Panc1 (cell line): ENCODE measurements at regions not wholly inside any gene's neighbourhood (a gene's known extent, or its start where the extent isn't known, plus 50 kb on each side); places are given as distances from the start of the nearest gene placed in this dataset.

ENCODE experiments used
- ATAC-seq: fragments of 200-7000 bp; cut with Tn5 transposase; 2 replicates; pipeline ENCODE4 v1.9.1; 2020; ENCODE audit warnings: mild to moderate bottlenecking, moderate library complexity
- BruUV-seq: library from RNA; stranded (reverse); fragments of 400-500 nt; replicated peaks from 2 replicates; lab custom pipeline; 2021; lab: Mats Ljungman, UMichigan
- CTCF ChIA-PET: fragments of 300-600 bp; sonication (Branson Sonifier 250); formaldehyde crosslinking; loops from one replicate; lab custom pipeline; 2022; ENCODE audit warnings: antibody characterized with exemption; lab: Charles Lee
- POLR2A ChIA-PET: fragments of 300-600 bp; sonication (Branson Sonifier 250); formaldehyde crosslinking; loops from one replicate; lab custom pipeline; 2022; ENCODE audit warnings: antibody characterized with exemption; lab: Charles Lee
- DNase-seq: peaks from one replicate; pipeline ENCODE4 v3.0.0-alpha.2; 2010; ENCODE audit warnings: low read depth, low spot score
- H3K27ac ChIP-seq: 2 replicates; pipeline ENCODE4 v1.5.1; 2011; ENCODE audit warnings: mild to moderate bottlenecking, low read length, inconsistent platforms
- H3K27me3 ChIP-seq: fragments of 200-500 bp; sonication (Bioruptor generic); 2 replicates; pipeline ENCODE4 v1.6.0; 2014; ENCODE audit warnings: low read length, inconsistent platforms; ENCODE audit not compliant: control insufficient read depth, insufficient read depth
- H3K36me3 ChIP-seq: fragments of 200-500 bp; sonication (Bioruptor generic); 2 replicates; pipeline ENCODE4 v1.5.1; 2014; ENCODE audit warnings: inconsistent platforms, mild to moderate bottlenecking, low read length, moderate library complexity; ENCODE audit not compliant: control insufficient read depth, insufficient read depth
- H3K4me1 ChIP-seq: 2 replicates; pipeline ENCODE4 v1.5.1; 2011; ENCODE audit warnings: inconsistent platforms, mild to moderate bottlenecking, low read length, moderate library complexity; ENCODE audit not compliant: control insufficient read depth, insufficient read depth
- H3K4me3 ChIP-seq, 2 experiments: 2 replicates each; pipeline ENCODE4 v1.5.1; 2011 to 2012; ENCODE audit warnings: low read depth in 2 of 2, low read length in 2 of 2, mild to moderate bottlenecking in 2 of 2, inconsistent platforms in 1 of 2, moderate library complexity in 1 of 2
- H3K9me3 ChIP-seq: fragments of 200-500 bp; sonication (Bioruptor generic); 2 replicates; pipeline ENCODE4 v1.5.1; 2014; ENCODE audit warnings: low read depth, mild to moderate bottlenecking, inconsistent platforms, low read length, moderate library complexity; ENCODE audit not compliant: control insufficient read depth, insufficient read depth
- CTCF ChIP-seq: fragments of 450-650 bp; IDR thresholded peaks from 2 replicates; pipeline ENCODE4 v1.5.1; 2017; ENCODE audit warnings: mild to moderate bottlenecking
- POLR2AphosphoS5 ChIP-seq: IDR thresholded peaks from 2 replicates; pipeline ENCODE4 v1.6.1; 2012; ENCODE audit warnings: mild to moderate bottlenecking, low read depth, low read length, moderate library complexity
- REST ChIP-seq, 2 experiments: IDR thresholded peaks; 2 replicates each; pipeline ENCODE4 v1.6.1; 2011 to 2012; ENCODE audit warnings: low read depth in 2 of 2, control low read depth in 1 of 2, low read length in 1 of 2, mild to moderate bottlenecking in 1 of 2, moderate library complexity in 1 of 2; ENCODE audit not compliant: insufficient read depth in 1 of 2
- SIN3A ChIP-seq: IDR thresholded peaks from 2 replicates; pipeline ENCODE4 v1.6.1; 2012; ENCODE audit warnings: low read depth, mild to moderate bottlenecking, low read length, moderate library complexity, borderline replicate concordance; ENCODE audit not compliant: insufficient read depth
- TCF7L2 ChIP-seq: IDR thresholded peaks from 2 replicates; pipeline ENCODE4 v1.6.1; 2011; ENCODE audit warnings: mild to moderate bottlenecking, low read depth, low read length, inconsistent platforms
- in situ Hi-C: cut with HindIII; loops from 2 replicates; pipeline ENCODE4 v1.10.0; 2016; ENCODE audit warnings: low sequenced_read_pairs, low pct_unique_long_range_greater_than_20kb
- intact Hi-C: fragments of 100-400 bp; cut with micrococcal nuclease; formaldehyde crosslinking; loops from one replicate; pipeline ENCODE4 v1.10.0; 2022; ENCODE audit not compliant: unreplicated experiment

GRCh38 chr3:95883801-95884200 lies 930.6 kb upstream of the EPHA6 start:
- no TSS peak for BruUV-seq
- DNase-seq (no peak), ATAC-seq (no peak)
- Histone ChIP-seq H3K27me3 (no peaks in the 10 kb centered on the region), H3K9me3 (no peaks in the 10 kb centered on the region), H3K4me1 (no peaks in the 10 kb centered on the region), H3K36me3 (no peaks in the 10 kb centered on the region), H3K27ac (no peak overlapping the region), H3K4me3 (no peak overlapping the region)
- ChIA-PET CTCF (no interaction called here), POLR2A (no interaction called here)
- TF ChIP-seq TCF7L2, result no peak
- in situ Hi-C loops (no loop called here), intact Hi-C loops (no loop called here)

- ATAC-seq (no peak), DNase-seq (no peak)
- H3K4me1 ChIP-seq, result no peaks in the 10 kb centered on the region
- no peaks in the 10 kb centered on the region for H3K27me3 ChIP-seq
- intact Hi-C loops (no loop called here), in situ Hi-C loops (no loop called here)
- no peaks in the 10 kb centered on the region for H3K9me3 ChIP-seq
- no peaks in the 10 kb centered on the region for H3K36me3 ChIP-seq
- ChIA-PET POLR2A (no interaction called here), CTCF (no interaction called here)
- no peak overlapping the region for H3K4me3 ChIP-seq
- BruUV-seq, result no TSS peak
- no peak overlapping the region for H3K27ac ChIP-seq
- TF ChIP-seq TCF7L2 (no peak), SIN3A (no peak), POLR2AphosphoS5 (no peak), REST (IDR thresholded peaks at IDR 0.05; ENCODE audit: insufficient read depth in 1 of 2, low read depth in 2 of 2, low read length in 1 of 2) (no peak), CTCF (no peak)
Measured at GRCh38 chr3:95886616-95887015, 927.8 kb upstream of the EPHA6 start.

GRCh38 chr3:95887114-95887513 lies 927.3 kb upstream of the EPHA6 start:
- no peak for ATAC-seq
- no peak overlapping the region for H3K4me3 ChIP-seq
- no peak for TF ChIP-seq POLR2AphosphoS5
- no peak for TF ChIP-seq CTCF
- POLR2A ChIA-PET, result no interaction called here
- CTCF ChIA-PET, result no interaction called here
- H3K4me1 ChIP-seq, result no peaks in the 10 kb centered on the region
- in situ Hi-C loops (no loop called here), intact Hi-C loops (no loop called here)
- H3K27me3 ChIP-seq, result no peaks in the 10 kb centered on the region
- H3K36me3 ChIP-seq, result no peaks in the 10 kb centered on the region
- no TSS peak for BruUV-seq
- no peak overlapping the region for H3K27ac ChIP-seq
- no peak for DNase-seq
- no peaks in the 10 kb centered on the region for H3K9me3 ChIP-seq
